Sigmoid colon (tissue), 4 donors: ENCODE measurements at regions not wholly inside any gene's neighbourhood (a gene's known extent, or its start where the extent isn't known, plus 50 kb on each side); places are given as distances from the start of the nearest gene placed in this dataset.

ENCODE experiments used
- CTCF ChIP-seq, 4 experiments: fragments of 450-650 bp in 3 of 4; fragments of 200-600 bp in 1 of 4; IDR thresholded peaks; one replicate each; pipeline ENCODE4 v1.5.1; 2016 to 2019; ENCODE audit warnings: antibody characterized with exemption in 4 of 4, mild to moderate bottlenecking in 3 of 4, moderate library complexity in 2 of 4
- EP300 ChIP-seq, 4 donors: sonication (generic); formaldehyde crosslinking; IDR thresholded peaks; one replicate each; pipeline ENCODE4 v1.6.1; 2017; ENCODE audit warnings: antibody characterized with exemption in 4 of 4
- POLR2A ChIP-seq, 2 donors: fragments of 450-650 bp; IDR thresholded peaks; one replicate each; pipeline ENCODE4 v1.6.1; 2016; ENCODE audit warnings: antibody characterized with exemption in 2 of 2, mild to moderate bottlenecking in 2 of 2, moderate library complexity in 2 of 2
- POLR2AphosphoS5 ChIP-seq, 4 donors: sonication (generic); formaldehyde crosslinking; IDR thresholded peaks; one replicate each; pipeline ENCODE4 v1.6.1; 2017; ENCODE audit warnings: antibody characterized with exemption in 4 of 4

GRCh38 chr12:102691773-102692555 lies 211.6 kb upstream of the IGF1 start:
- TF ChIP-seq CTCF (IDR thresholded peaks at IDR 0.05) (no peak), POLR2AphosphoS5 (IDR thresholded peaks at IDR 0.05) (no peak), POLR2A (IDR thresholded peaks at IDR 0.05) (no peak), EP300 (IDR thresholded peaks at IDR 0.05) (no peak)
